Panc1 (cell line): ENCODE measurements at regions not wholly inside any gene's neighbourhood (a gene's known extent, or its start where the extent isn't known, plus 50 kb on each side); places are given as distances from the start of the nearest gene placed in this dataset.

Source experiments
- ATAC-seq: fragments of 200-7000 bp; cut with Tn5 transposase; 2 replicates; pipeline ENCODE4 v1.9.1; 2020; ENCODE audit warnings: mild to moderate bottlenecking, moderate library complexity
- BruUV-seq: library from RNA; stranded (reverse); fragments of 400-500 nt; replicated peaks from 2 replicates; lab custom pipeline; 2021; lab: Mats Ljungman, UMichigan
- CTCF ChIA-PET: fragments of 300-600 bp; sonication (Branson Sonifier 250); formaldehyde crosslinking; loops from one replicate; lab custom pipeline; 2022; ENCODE audit warnings: antibody characterized with exemption; lab: Charles Lee
- POLR2A ChIA-PET: fragments of 300-600 bp; sonication (Branson Sonifier 250); formaldehyde crosslinking; loops from one replicate; lab custom pipeline; 2022; ENCODE audit warnings: antibody characterized with exemption; lab: Charles Lee
- DNase-seq: peaks from one replicate; pipeline ENCODE4 v3.0.0-alpha.2; 2010; ENCODE audit warnings: low read depth, low spot score
- H3K27ac ChIP-seq: 2 replicates; pipeline ENCODE4 v1.5.1; 2011; ENCODE audit warnings: mild to moderate bottlenecking, low read length, inconsistent platforms
- H3K27me3 ChIP-seq: fragments of 200-500 bp; sonication (Bioruptor generic); 2 replicates; pipeline ENCODE4 v1.6.0; 2014; ENCODE audit warnings: low read length, inconsistent platforms; ENCODE audit not compliant: control insufficient read depth, insufficient read depth
- H3K36me3 ChIP-seq: fragments of 200-500 bp; sonication (Bioruptor generic); 2 replicates; pipeline ENCODE4 v1.5.1; 2014; ENCODE audit warnings: inconsistent platforms, mild to moderate bottlenecking, low read length, moderate library complexity; ENCODE audit not compliant: control insufficient read depth, insufficient read depth
- H3K4me1 ChIP-seq: 2 replicates; pipeline ENCODE4 v1.5.1; 2011; ENCODE audit warnings: inconsistent platforms, mild to moderate bottlenecking, low read length, moderate library complexity; ENCODE audit not compliant: control insufficient read depth, insufficient read depth
- H3K4me3 ChIP-seq, 2 experiments: 2 replicates each; pipeline ENCODE4 v1.5.1; 2011 to 2012; ENCODE audit warnings: low read depth in 2 of 2, low read length in 2 of 2, mild to moderate bottlenecking in 2 of 2, inconsistent platforms in 1 of 2, moderate library complexity in 1 of 2
- H3K9me3 ChIP-seq: fragments of 200-500 bp; sonication (Bioruptor generic); 2 replicates; pipeline ENCODE4 v1.5.1; 2014; ENCODE audit warnings: low read depth, mild to moderate bottlenecking, inconsistent platforms, low read length, moderate library complexity; ENCODE audit not compliant: control insufficient read depth, insufficient read depth
- POLR2AphosphoS5 ChIP-seq: IDR thresholded peaks from 2 replicates; pipeline ENCODE4 v1.6.1; 2012; ENCODE audit warnings: mild to moderate bottlenecking, low read depth, low read length, moderate library complexity
- SIN3A ChIP-seq: IDR thresholded peaks from 2 replicates; pipeline ENCODE4 v1.6.1; 2012; ENCODE audit warnings: low read depth, mild to moderate bottlenecking, low read length, moderate library complexity, borderline replicate concordance; ENCODE audit not compliant: insufficient read depth
- TCF7L2 ChIP-seq: IDR thresholded peaks from 2 replicates; pipeline ENCODE4 v1.6.1; 2011; ENCODE audit warnings: mild to moderate bottlenecking, low read depth, low read length, inconsistent platforms
- in situ Hi-C: cut with HindIII; loops from 2 replicates; pipeline ENCODE4 v1.10.0; 2016; ENCODE audit warnings: low sequenced_read_pairs, low pct_unique_long_range_greater_than_20kb
- intact Hi-C: fragments of 100-400 bp; cut with micrococcal nuclease; formaldehyde crosslinking; loops from one replicate; pipeline ENCODE4 v1.10.0; 2022; ENCODE audit not compliant: unreplicated experiment
- TF ChIP-seq, protein P1 (sequence below), 2 experiments: IDR thresholded peaks; 2 replicates each; pipeline ENCODE4 v1.6.1; 2011 to 2012; ENCODE audit warnings: low read depth in 2 of 2, control low read depth in 1 of 2, low read length in 1 of 2, mild to moderate bottlenecking in 1 of 2, moderate library complexity in 1 of 2; ENCODE audit not compliant: insufficient read depth in 1 of 2
- TF ChIP-seq, protein P2 (sequence below): fragments of 450-650 bp; IDR thresholded peaks from 2 replicates; pipeline ENCODE4 v1.5.1; 2017; ENCODE audit warnings: mild to moderate bottlenecking

DNA sequence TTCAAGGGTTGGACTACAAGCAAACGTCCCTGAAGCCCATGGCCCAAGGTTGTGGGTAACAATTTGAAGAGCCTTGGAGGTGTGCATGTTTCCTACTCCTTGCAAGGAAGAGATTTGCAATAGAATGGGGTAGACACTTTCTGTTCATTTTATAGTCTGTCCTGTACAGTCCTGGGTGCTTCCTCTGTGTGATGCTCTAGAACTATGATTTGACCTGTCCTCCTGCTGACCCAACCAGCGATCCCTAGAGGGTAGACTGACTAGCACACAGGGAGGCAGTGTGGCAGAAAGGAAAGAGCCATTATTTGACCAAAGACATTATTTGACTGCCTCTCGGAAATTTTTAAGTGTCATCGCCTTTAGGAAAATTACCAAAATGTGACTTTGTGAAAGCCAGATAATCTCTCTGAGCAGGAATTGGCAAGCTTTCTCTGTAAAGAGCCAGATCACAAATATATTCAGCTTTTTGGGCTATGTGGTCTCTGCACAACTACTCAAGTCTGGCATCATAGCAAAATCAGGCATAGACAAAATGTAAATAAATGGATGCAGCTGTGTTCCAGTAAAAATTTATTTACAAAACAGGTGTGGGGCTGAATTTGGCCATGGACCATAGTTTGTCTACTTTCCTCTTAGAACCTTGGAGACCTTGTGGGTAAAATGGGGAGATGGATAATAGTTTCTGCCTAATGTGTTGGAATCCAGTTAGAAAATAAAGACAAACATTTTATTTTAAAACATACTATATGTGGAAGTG lies 106.8 kb downstream of the DMRT2 start:
- in situ Hi-C loops = no loop called here
- no peaks in the 10 kb centered on the region for H3K36me3 ChIP-seq
- ChIA-PET POLR2A (no interaction called here), CTCF (no interaction called here)
- intact Hi-C loops = no loop called here
- DNase-seq (no peak), ATAC-seq (no peak)
- H3K27me3 ChIP-seq = no peaks in the 10 kb centered on the region
- no peaks in the 10 kb centered on the region for H3K4me1 ChIP-seq
- no peak for TF ChIP-seq SIN3A
- TF ChIP-seq, protein P1, sequence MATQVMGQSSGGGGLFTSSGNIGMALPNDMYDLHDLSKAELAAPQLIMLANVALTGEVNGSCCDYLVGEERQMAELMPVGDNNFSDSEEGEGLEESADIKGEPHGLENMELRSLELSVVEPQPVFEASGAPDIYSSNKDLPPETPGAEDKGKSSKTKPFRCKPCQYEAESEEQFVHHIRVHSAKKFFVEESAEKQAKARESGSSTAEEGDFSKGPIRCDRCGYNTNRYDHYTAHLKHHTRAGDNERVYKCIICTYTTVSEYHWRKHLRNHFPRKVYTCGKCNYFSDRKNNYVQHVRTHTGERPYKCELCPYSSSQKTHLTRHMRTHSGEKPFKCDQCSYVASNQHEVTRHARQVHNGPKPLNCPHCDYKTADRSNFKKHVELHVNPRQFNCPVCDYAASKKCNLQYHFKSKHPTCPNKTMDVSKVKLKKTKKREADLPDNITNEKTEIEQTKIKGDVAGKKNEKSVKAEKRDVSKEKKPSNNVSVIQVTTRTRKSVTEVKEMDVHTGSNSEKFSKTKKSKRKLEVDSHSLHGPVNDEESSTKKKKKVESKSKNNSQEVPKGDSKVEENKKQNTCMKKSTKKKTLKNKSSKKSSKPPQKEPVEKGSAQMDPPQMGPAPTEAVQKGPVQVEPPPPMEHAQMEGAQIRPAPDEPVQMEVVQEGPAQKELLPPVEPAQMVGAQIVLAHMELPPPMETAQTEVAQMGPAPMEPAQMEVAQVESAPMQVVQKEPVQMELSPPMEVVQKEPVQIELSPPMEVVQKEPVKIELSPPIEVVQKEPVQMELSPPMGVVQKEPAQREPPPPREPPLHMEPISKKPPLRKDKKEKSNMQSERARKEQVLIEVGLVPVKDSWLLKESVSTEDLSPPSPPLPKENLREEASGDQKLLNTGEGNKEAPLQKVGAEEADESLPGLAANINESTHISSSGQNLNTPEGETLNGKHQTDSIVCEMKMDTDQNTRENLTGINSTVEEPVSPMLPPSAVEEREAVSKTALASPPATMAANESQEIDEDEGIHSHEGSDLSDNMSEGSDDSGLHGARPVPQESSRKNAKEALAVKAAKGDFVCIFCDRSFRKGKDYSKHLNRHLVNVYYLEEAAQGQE (IDR thresholded peaks at IDR 0.05; ENCODE audit: insufficient read depth in 1 of 2, low read depth in 2 of 2, low read length in 1 of 2) = no peak
- TF ChIP-seq POLR2AphosphoS5 = no peak
- TF ChIP-seq, protein P2, sequence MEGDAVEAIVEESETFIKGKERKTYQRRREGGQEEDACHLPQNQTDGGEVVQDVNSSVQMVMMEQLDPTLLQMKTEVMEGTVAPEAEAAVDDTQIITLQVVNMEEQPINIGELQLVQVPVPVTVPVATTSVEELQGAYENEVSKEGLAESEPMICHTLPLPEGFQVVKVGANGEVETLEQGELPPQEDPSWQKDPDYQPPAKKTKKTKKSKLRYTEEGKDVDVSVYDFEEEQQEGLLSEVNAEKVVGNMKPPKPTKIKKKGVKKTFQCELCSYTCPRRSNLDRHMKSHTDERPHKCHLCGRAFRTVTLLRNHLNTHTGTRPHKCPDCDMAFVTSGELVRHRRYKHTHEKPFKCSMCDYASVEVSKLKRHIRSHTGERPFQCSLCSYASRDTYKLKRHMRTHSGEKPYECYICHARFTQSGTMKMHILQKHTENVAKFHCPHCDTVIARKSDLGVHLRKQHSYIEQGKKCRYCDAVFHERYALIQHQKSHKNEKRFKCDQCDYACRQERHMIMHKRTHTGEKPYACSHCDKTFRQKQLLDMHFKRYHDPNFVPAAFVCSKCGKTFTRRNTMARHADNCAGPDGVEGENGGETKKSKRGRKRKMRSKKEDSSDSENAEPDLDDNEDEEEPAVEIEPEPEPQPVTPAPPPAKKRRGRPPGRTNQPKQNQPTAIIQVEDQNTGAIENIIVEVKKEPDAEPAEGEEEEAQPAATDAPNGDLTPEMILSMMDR = no peak
- TF ChIP-seq TCF7L2 = no peak
- BruUV-seq = no TSS peak
- H3K27ac ChIP-seq = no peak overlapping the region
- H3K9me3 ChIP-seq = no peaks in the 10 kb centered on the region
- no peak overlapping the region for H3K4me3 ChIP-seq

DNA sequence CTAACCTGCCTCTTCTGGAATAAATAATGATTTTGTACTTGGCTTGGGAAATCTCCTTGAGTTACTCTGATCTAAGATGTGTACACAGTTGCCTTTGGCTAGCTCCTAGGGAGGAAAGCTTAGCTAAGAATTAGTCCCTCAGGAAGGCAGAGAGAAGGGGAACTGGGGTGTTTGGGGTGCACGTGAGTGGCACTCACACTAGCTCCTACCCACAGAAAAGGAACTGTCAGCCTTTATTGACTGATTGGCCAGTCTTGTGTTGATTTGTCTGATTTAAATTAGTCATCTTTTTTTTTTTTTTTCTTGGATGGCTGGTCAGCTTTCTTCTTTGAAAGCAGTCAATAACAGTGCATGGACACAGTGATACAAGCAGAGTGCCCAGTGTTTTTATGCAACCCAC lies 107.7 kb downstream of the DMRT2 start:
- no TSS peak for BruUV-seq
- in situ Hi-C loops (no loop called here), intact Hi-C loops (no loop called here)
- CTCF ChIA-PET = no interaction called here
- no peak for DNase-seq
- POLR2A ChIA-PET = no interaction called here
- Histone ChIP-seq H3K4me1 (no peaks in the 10 kb centered on the region), H3K36me3 (no peaks in the 10 kb centered on the region), H3K9me3 (no peaks in the 10 kb centered on the region), H3K4me3 (no peak overlapping the region), H3K27ac (no peak overlapping the region), H3K27me3 (no peaks in the 10 kb centered on the region)
- TF ChIP-seq POLR2AphosphoS5 (no peak), SIN3A (no peak), TCF7L2 (no peak)
- TF ChIP-seq, protein P1 (IDR thresholded peaks at IDR 0.05; ENCODE audit: insufficient read depth in 1 of 2, low read depth in 2 of 2, low read length in 1 of 2) = no peak
- TF ChIP-seq, protein P2 = no peak
- ATAC-seq = no peak
